ENCODE measurements at regions not wholly inside any gene's neighbourhood (a gene's known extent, or its start where the extent isn't known, plus 50 kb on each side); places are given as distances from the start of the nearest gene placed in this dataset.

DNA sequence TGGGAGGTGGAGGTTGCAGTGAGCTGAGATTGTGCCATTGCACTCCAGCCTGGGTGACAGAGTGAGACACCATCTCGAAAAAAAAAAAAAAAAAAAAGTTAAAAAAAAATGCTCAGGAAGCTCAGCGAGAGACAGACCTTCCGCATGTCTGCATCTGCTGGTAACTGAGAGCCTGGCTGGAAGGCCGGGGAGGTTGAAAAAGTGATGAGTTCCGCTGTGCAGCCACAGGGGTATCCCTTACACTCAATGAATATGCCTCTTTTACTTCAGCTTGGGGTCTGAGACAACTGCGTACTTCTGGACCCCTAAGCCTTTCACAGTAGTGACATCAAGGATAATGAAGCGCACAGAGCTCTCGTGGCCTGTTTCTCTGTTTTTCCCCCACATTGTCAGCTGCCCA lies 179.9 kb upstream of the KLF4 start:
- Histone ChIP-seq H2BK120ac (ENCODE audit: low read depth, low read length, poor library complexity, severe bottlenecking) (no peak overlapping the region), H3K4me2 (ENCODE audit: insufficient read depth, insufficient read length, low read length) (no peak overlapping the region), H2AK5ac (ENCODE audit: insufficient read length, low read length) (no peak overlapping the region), H2AFZ (ENCODE audit: low read length) (no peak overlapping the region), H4K91ac (ENCODE audit: insufficient read length, low read depth, low read length) (no peak overlapping the region), H3K14ac (ENCODE audit: insufficient read depth, low read length) (no peak overlapping the region), H3K56ac (ENCODE audit: insufficient read length, low read depth, low read length) (no peak overlapping the region), H3K4ac (ENCODE audit: low read depth, low read length) (no peak overlapping the region), H3K79me1 (ENCODE audit: insufficient read depth, low read depth, low read length, poor library complexity, severe bottlenecking) (no peaks in the 10 kb centered on the region), H3K23ac (ENCODE audit: insufficient read length, low read depth, low read length) (no peak overlapping the region), H3K23me2 (ENCODE audit: insufficient read length, low read depth, low read length, poor library complexity, severe bottlenecking) (no peaks in the 10 kb centered on the region), H2BK12ac (ENCODE audit: insufficient read length, low read depth, low read length) (no peak overlapping the region), H4K5ac (ENCODE audit: insufficient read length, low read depth, low read length) (no peak overlapping the region), H3K27ac (ENCODE audit: insufficient read length, low read depth, low read length) (no peak overlapping the region), H4K8ac (replicated peaks; ENCODE audit: insufficient read length, low read depth, low read length) (no peak overlapping the region), H3T11ph (ENCODE audit: low read length) (no peak overlapping the region), H2BK5ac (ENCODE audit: insufficient read length, low read length) (no peak overlapping the region), H3K9ac (ENCODE audit: extremely low read depth, insufficient read length, low read length) (no peak overlapping the region), H3K27me3 (ENCODE audit: insufficient read depth, low read length) (no peaks in the 10 kb centered on the region), H2BK15ac (ENCODE audit: low read depth, low read length) (no peak overlapping the region), H3K18ac (ENCODE audit: insufficient read length, low read depth, low read length) (no peak overlapping the region), H2BK20ac (ENCODE audit: low read depth, low read length, poor library complexity, severe bottlenecking) (no peak overlapping the region), H3K9me3 (ENCODE audit: control insufficient read depth, low read depth, low read length) (no peaks in the 10 kb centered on the region), H3K4me1 (ENCODE audit: insufficient read depth, low read length) (peaks cover 5% of the 10 kb centered on the region; the same call in 1 of the 2 replicates), H3K79me2 (ENCODE audit: insufficient read depth, low read length) (no peaks in the 10 kb centered on the region), H4K20me1 (ENCODE audit: control insufficient read depth, insufficient read depth, insufficient read length) (no peaks in the 10 kb centered on the region)
- H3K9me3 Mint-ChIP-seq = no peaks in the 10 kb centered on the region; a peak in 1 of 5 replicates
- H3K36me3 Mint-ChIP-seq (ENCODE audit: insufficient read depth in 1 of 3, low read depth in 3 of 3) = no peaks in the 10 kb centered on the region
- H3K27ac Mint-ChIP-seq = 0 out of 7 replicates have a peak overlapping the region, but pooled peaks of 1 of the 3 experiments have one; percentile 7
- H3K4me1 Mint-ChIP-seq = peaks cover 13 to 18% of the 10 kb centered on the region in 2 experiments
- H3K27me3 Mint-ChIP-seq (ENCODE audit: low read depth) = no peaks in the 10 kb centered on the region
- DNase-seq = no peak
- TF ChIP-seq, protein P1, sequence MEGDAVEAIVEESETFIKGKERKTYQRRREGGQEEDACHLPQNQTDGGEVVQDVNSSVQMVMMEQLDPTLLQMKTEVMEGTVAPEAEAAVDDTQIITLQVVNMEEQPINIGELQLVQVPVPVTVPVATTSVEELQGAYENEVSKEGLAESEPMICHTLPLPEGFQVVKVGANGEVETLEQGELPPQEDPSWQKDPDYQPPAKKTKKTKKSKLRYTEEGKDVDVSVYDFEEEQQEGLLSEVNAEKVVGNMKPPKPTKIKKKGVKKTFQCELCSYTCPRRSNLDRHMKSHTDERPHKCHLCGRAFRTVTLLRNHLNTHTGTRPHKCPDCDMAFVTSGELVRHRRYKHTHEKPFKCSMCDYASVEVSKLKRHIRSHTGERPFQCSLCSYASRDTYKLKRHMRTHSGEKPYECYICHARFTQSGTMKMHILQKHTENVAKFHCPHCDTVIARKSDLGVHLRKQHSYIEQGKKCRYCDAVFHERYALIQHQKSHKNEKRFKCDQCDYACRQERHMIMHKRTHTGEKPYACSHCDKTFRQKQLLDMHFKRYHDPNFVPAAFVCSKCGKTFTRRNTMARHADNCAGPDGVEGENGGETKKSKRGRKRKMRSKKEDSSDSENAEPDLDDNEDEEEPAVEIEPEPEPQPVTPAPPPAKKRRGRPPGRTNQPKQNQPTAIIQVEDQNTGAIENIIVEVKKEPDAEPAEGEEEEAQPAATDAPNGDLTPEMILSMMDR (conservative IDR thresholded peaks at IDR 0.05) = no peak
- no CpG with 5 or more reads among the region's 8 CpGs for WGBS (ENCODE audit: extremely low coverage, insufficient read length, low lambda C conversion rate)
- H3K4me3 Mint-ChIP-seq = no peak overlapping the region
